ENCODE measurements at regions not wholly inside any gene's neighbourhood (a gene's known extent, or its start where the extent isn't known, plus 50 kb on each side); places are given as distances from the start of the nearest gene placed in this dataset.

- no peak for DNase-seq (ENCODE audit: low read depth)
Observed at GRCh38 chr10:62746951-62747729, 57.4 kb upstream of the ADO start.

GRCh38 chr10:62748386-62748785, 56.1 kb upstream of the ADO start:
- no peak for DNase-seq (ENCODE audit: low read depth)

GRCh38 chr10:62749093-62749683, 55.3 kb upstream of the ADO start:
- DNase-seq (ENCODE audit: low read depth), result no peak
